DND-41 (cell line): ENCODE measurements at regions not wholly inside any gene's neighbourhood (a gene's known extent, or its start where the extent isn't known, plus 50 kb on each side); places are given as distances from the start of the nearest gene placed in this dataset.

Experiments
- ATAC-seq: fragments of 200-7000 bp; cut with Tn5 transposase; 3 replicates; pipeline ENCODE4 v1.9.1; 2021; ENCODE audit warnings: low read depth; ENCODE audit not compliant: insufficient read depth
- DNase-seq: peaks from one replicate; pipeline ENCODE4 v3.0.0-alpha.2; 2020
- H2AFZ ChIP-seq: 2 replicates; pipeline ENCODE4 v1.6.0; 2012; ENCODE audit warnings: low read depth, low read length
- H3K27ac ChIP-seq: 2 replicates; pipeline ENCODE4 v1.5.1; 2012; ENCODE audit warnings: low read length, inconsistent platforms
- H3K27me3 ChIP-seq: fragments of 200-600 bp; sonication (generic); 2 replicates; pipeline ENCODE4 v1.6.0; 2012; ENCODE audit warnings: low read length, mild to moderate bottlenecking, inconsistent platforms; ENCODE audit not compliant: insufficient read depth, poor library complexity
- H3K36me3 ChIP-seq: 2 replicates; pipeline ENCODE4 v1.5.1; 2012; ENCODE audit warnings: low read length, inconsistent platforms; ENCODE audit not compliant: insufficient read depth
- H3K4me1 ChIP-seq: 2 replicates; pipeline ENCODE4 v1.5.1; 2012; ENCODE audit warnings: mild to moderate bottlenecking, low read length; ENCODE audit not compliant: insufficient read depth
- H3K4me2 ChIP-seq: 2 replicates; pipeline ENCODE4 v1.6.0; 2012; ENCODE audit warnings: mild to moderate bottlenecking, moderate library complexity, low read length, inconsistent platforms; ENCODE audit not compliant: insufficient read depth
- H3K4me3 ChIP-seq, 2 experiments: fragments of 200-600 bp in 1 of 2; shearing (Covaris generic) in 1 of 2; 2 replicates each; pipeline ENCODE4 v1.5.1; 2012 to 2016; ENCODE audit warnings: inconsistent platforms in 2 of 2, low read length in 2 of 2, mild to moderate bottlenecking in 2 of 2, low read depth in 1 of 2, moderate library complexity in 1 of 2
- H3K79me2 ChIP-seq: 2 replicates; pipeline ENCODE4 v1.6.0; 2012; ENCODE audit warnings: low read length, inconsistent platforms; ENCODE audit not compliant: insufficient read depth
- H3K9ac ChIP-seq: 2 replicates; pipeline ENCODE4 v1.6.0; 2012; ENCODE audit warnings: low read depth, mild to moderate bottlenecking, inconsistent platforms, low read length, moderate library complexity
- H3K9me3 ChIP-seq: 2 replicates; pipeline ENCODE4 v1.5.1; 2012; ENCODE audit warnings: low read length, moderate library complexity, mild to moderate bottlenecking, inconsistent platforms; ENCODE audit not compliant: insufficient read depth, severe bottlenecking
- H4K20me1 ChIP-seq: 2 replicates; pipeline ENCODE4 v1.6.0; 2012; ENCODE audit warnings: low read length; ENCODE audit not compliant: insufficient read depth
- CTCF ChIP-seq: IDR thresholded peaks from 2 replicates; pipeline ENCODE4 v1.5.1; 2012; ENCODE audit warnings: borderline replicate concordance, low read length, moderate library complexity, mild to moderate bottlenecking; ENCODE audit not compliant: poor library complexity, severe bottlenecking; ENCODE audit errors: extremely low read depth
- EZH2 ChIP-seq: IDR thresholded peaks from 3 replicates; pipeline ENCODE4 v1.6.1; 2012; ENCODE audit warnings: borderline replicate concordance, low read depth, mild to moderate bottlenecking, moderate library complexity, low read length, inconsistent platforms; ENCODE audit not compliant: severe bottlenecking

GRCh38 chr4:120198411-120198810 lies 131.8 kb upstream of the MAD2L1 start:
- H3K79me2 ChIP-seq = no peaks in the 10 kb centered on the region
- no peak for TF ChIP-seq CTCF
- TF ChIP-seq EZH2 = no peak
- DNase-seq (no peak), ATAC-seq (no peak)
- no peaks in the 10 kb centered on the region for H4K20me1 ChIP-seq
- no peaks in the 10 kb centered on the region for H3K36me3 ChIP-seq
- no peaks in the 10 kb centered on the region for H3K9me3 ChIP-seq
- no peaks in the 10 kb centered on the region for H3K27me3 ChIP-seq
- H3K4me1 ChIP-seq = no peaks in the 10 kb centered on the region
- no peak overlapping the region for H3K4me3 ChIP-seq
- H3K4me2 ChIP-seq = no peak overlapping the region
- no peak overlapping the region for H3K27ac ChIP-seq
- no peak overlapping the region for H2AFZ ChIP-seq
- no peak overlapping the region for H3K9ac ChIP-seq

DNA sequence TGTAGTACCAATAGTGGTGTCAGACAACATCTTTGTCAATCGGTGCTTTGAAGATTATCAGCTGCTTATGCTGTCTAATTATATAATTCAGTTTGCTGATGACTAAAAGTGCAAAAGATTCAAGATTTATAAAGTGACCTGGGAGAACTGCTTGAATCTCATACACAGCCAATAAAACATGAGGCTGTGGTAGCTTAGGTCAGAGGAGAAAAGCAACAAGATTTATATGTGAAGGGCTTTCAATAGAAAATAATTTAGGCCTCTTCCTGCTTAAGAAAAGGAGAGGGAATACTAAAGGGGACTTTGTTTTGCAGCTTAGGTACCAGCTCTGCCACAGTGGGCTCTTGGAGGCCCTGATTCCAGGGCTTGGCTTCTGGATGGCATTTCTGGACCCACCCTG lies 111.0 kb upstream of the MAD2L1 start:
- H3K9me3 ChIP-seq = no peaks in the 10 kb centered on the region
- ATAC-seq = no peak
- H2AFZ ChIP-seq = no peak overlapping the region
- no peaks in the 10 kb centered on the region for H3K4me1 ChIP-seq
- H3K27me3 ChIP-seq = no peaks in the 10 kb centered on the region
- no peaks in the 10 kb centered on the region for H3K36me3 ChIP-seq
- H3K4me3 ChIP-seq = no peak overlapping the region
- no peak for DNase-seq
- no peaks in the 10 kb centered on the region for H3K79me2 ChIP-seq
- no peak overlapping the region for H3K9ac ChIP-seq
- TF ChIP-seq CTCF (no peak), EZH2 (no peak)
- no peaks in the 10 kb centered on the region for H4K20me1 ChIP-seq
- H3K27ac ChIP-seq = no peak overlapping the region
- H3K4me2 ChIP-seq = no peak overlapping the region

GRCh38 chr4:120175272-120175671 lies 108.6 kb upstream of the MAD2L1 start:
- no peaks in the 10 kb centered on the region for H3K4me1 ChIP-seq
- ATAC-seq (no peak), DNase-seq (no peak)
- TF ChIP-seq EZH2 (no peak), CTCF (no peak)
- H3K27me3 ChIP-seq = no peaks in the 10 kb centered on the region
- no peaks in the 10 kb centered on the region for H3K36me3 ChIP-seq
- no peak overlapping the region for H3K9ac ChIP-seq
- no peaks in the 10 kb centered on the region for H3K79me2 ChIP-seq
- no peaks in the 10 kb centered on the region for H4K20me1 ChIP-seq
- no peak overlapping the region for H3K4me2 ChIP-seq
- H2AFZ ChIP-seq = no peak overlapping the region
- no peak overlapping the region for H3K4me3 ChIP-seq
- H3K27ac ChIP-seq = no peak overlapping the region
- H3K9me3 ChIP-seq = no peaks in the 10 kb centered on the region

GRCh38 chr4:120163895-120164294 lies 97.2 kb upstream of the MAD2L1 start:
- no peaks in the 10 kb centered on the region for H4K20me1 ChIP-seq
- no peak overlapping the region for H2AFZ ChIP-seq
- no peaks in the 10 kb centered on the region for H3K36me3 ChIP-seq
- ATAC-seq (no peak), DNase-seq (no peak)
- H3K4me1 ChIP-seq = no peaks in the 10 kb centered on the region
- H3K9me3 ChIP-seq = no peaks in the 10 kb centered on the region
- no peak for TF ChIP-seq EZH2
- no peak for TF ChIP-seq CTCF
- no peak overlapping the region for H3K27ac ChIP-seq
- H3K9ac ChIP-seq = no peak overlapping the region
- H3K4me2 ChIP-seq = no peak overlapping the region
- H3K27me3 ChIP-seq = no peaks in the 10 kb centered on the region
- no peak overlapping the region for H3K4me3 ChIP-seq
- H3K79me2 ChIP-seq = no peaks in the 10 kb centered on the region
